PC-9 (cell line): ENCODE measurements at regions not wholly inside any gene's neighbourhood (a gene's known extent, or its start where the extent isn't known, plus 50 kb on each side); places are given as distances from the start of the nearest gene placed in this dataset.

Experiments used
- BruUV-seq: library from RNA; stranded (reverse); fragments of 400-500 nt; replicated peaks from 2 replicates; lab custom pipeline; 2021; lab: Mats Ljungman, UMichigan
- CTCF ChIA-PET: fragments of 300-600 bp; sonication (Branson Sonifier 250); formaldehyde crosslinking; loops from one replicate; lab custom pipeline; 2022; ENCODE audit warnings: antibody characterized with exemption; lab: Charles Lee
- POLR2A ChIA-PET: fragments of 300-600 bp; sonication (Branson Sonifier 250); formaldehyde crosslinking; loops from one replicate; lab custom pipeline; 2022; ENCODE audit warnings: antibody characterized with exemption; ENCODE audit not compliant: unreplicated experiment; lab: Charles Lee
- DNase-seq, 2 experiments: peaks; one replicate each; pipeline versions ENCODE4 v3.0.0 to v3.0.0-alpha.2; 2015 to 2022; ENCODE audit warnings: mixed read lengths in 1 of 2
- H2AFZ ChIP-seq: fragments of 200-600 bp; sonication (generic); 2 replicates; pipeline ENCODE4 v1.8.1; 2017; ENCODE audit warnings: antibody characterized with exemption
- H3F3A ChIP-seq: fragments of 200-600 bp; sonication (generic); 2 replicates; pipeline ENCODE4 v1.8.1; 2017; ENCODE audit warnings: antibody characterized with exemption, mild to moderate bottlenecking, low read depth; ENCODE audit not compliant: insufficient read depth
- H3K27ac ChIP-seq: fragments of 200-600 bp; sonication (generic); 2 replicates; pipeline ENCODE4 v1.6.1; 2016; ENCODE audit warnings: mixed run types
- H3K27me3 ChIP-seq: fragments of 200-600 bp; sonication (generic); 2 replicates; pipeline ENCODE4 v1.6.1; 2016; ENCODE audit warnings: low read depth, mixed run types; ENCODE audit not compliant: insufficient read depth
- H3K36me3 ChIP-seq: fragments of 200-600 bp; sonication (generic); 2 replicates; pipeline ENCODE4 v1.6.1; 2016; ENCODE audit warnings: low read depth, mixed run types
- H3K4me1 ChIP-seq: fragments of 200-600 bp; sonication (generic); replicated peaks from 2 replicates; pipeline ENCODE4 v1.6.1; 2016; ENCODE audit warnings: mixed run types; ENCODE audit not compliant: insufficient read depth
- H3K4me2 ChIP-seq: fragments of 200-600 bp; sonication (generic); 2 replicates; pipeline ENCODE4 v1.6.1; 2017; ENCODE audit warnings: mixed run types
- H3K4me3 ChIP-seq: fragments of 200-600 bp; sonication (generic); 2 replicates; pipeline ENCODE4 v1.6.1; 2016; ENCODE audit warnings: mixed run types
- H3K79me2 ChIP-seq: fragments of 200-600 bp; sonication (generic); 2 replicates; pipeline ENCODE4 v1.6.1; 2017; ENCODE audit warnings: low read depth, mixed run types
- H3K9me2 ChIP-seq: fragments of 200-600 bp; sonication (generic); 2 replicates; pipeline ENCODE4 v1.8.1; 2017; ENCODE audit warnings: mild to moderate bottlenecking; ENCODE audit not compliant: insufficient read depth
- H3K9me3 ChIP-seq: fragments of 200-600 bp; sonication (generic); 2 replicates; pipeline ENCODE4 v1.8.1; 2016; ENCODE audit warnings: low read depth; ENCODE audit not compliant: insufficient read depth
- H4K20me1 ChIP-seq: fragments of 200-600 bp; sonication (generic); 2 replicates; pipeline ENCODE4 v1.8.1; 2017; ENCODE audit not compliant: insufficient read depth
- EZH2 ChIP-seq: fragments of 200-600 bp; sonication (generic); IDR thresholded peaks from 2 replicates; pipeline ENCODE4 v1.8.0; 2017; ENCODE audit warnings: antibody characterized with exemption, low read depth
- intact Hi-C: fragments of 100-400 bp; cut with micrococcal nuclease; formaldehyde crosslinking; loops from one replicate; pipeline ENCODE4 v1.10.0; 2022; ENCODE audit not compliant: unreplicated experiment
- TF ChIP-seq, protein P1 (sequence below): fragments of 200-600 bp; sonication (generic); conservative IDR thresholded peaks from 2 replicates; pipeline ENCODE4 v1.6.1; 2017; ENCODE audit warnings: mixed run types, antibody characterized with exemption, mild to moderate bottlenecking, moderate library complexity

DNA sequence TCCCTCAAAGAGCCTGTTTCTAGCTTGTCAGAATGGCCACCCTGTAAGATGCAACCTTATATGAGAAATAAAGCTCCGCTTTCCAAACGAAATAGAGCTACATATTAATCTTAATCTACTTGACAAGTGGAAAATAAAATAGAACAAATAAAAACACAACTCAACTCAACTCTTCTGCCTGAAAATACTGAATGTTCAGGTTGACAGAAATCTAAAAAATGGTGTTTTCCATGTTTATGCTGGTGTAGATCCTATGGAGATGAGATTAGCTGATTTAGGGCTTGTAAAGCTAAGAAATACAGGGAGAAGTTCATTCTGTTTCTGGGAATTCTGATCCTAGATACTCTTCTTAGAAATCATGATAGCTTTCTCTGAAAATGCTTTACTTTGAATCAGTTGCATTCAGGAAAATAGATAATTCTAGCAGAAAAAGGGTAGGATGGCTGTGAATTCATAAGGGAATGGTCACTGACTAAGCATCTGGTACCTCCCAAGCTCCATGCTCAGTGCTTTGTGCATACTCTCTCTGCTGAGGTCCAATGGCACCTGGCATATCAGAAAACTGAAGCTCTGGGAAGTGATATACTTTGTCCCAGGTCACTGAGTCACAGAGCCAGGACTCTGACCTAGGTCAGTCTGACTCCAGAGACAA is 89.2 kb upstream of the EXOC1L start:
- Histone ChIP-seq H3K4me2 (peak overlapping the region; percentile 57; the same call in 1 of the 2 replicates), H3K36me3 (no peaks in the 10 kb centered on the region), H4K20me1 (no peaks in the 10 kb centered on the region), H3K4me3 (no peak overlapping the region), H3F3A (peaks cover 10% of the 10 kb centered on the region; the same call in 1 of the 2 replicates), H3K9me2 (no peaks in the 10 kb centered on the region), H3K27me3 (no peaks in the 10 kb centered on the region), H3K79me2 (no peaks in the 10 kb centered on the region), H2AFZ (no peak overlapping the region), H3K4me1 (peaks cover 43% of the 10 kb centered on the region), H3K9me3 (no peaks in the 10 kb centered on the region), H3K27ac (peak overlapping the region; percentile 93)
- POLR2A ChIA-PET: no interaction called here
- CTCF ChIA-PET: no interaction called here
- no peak for DNase-seq
- no TSS peak for BruUV-seq
- TF ChIP-seq, protein P1, sequence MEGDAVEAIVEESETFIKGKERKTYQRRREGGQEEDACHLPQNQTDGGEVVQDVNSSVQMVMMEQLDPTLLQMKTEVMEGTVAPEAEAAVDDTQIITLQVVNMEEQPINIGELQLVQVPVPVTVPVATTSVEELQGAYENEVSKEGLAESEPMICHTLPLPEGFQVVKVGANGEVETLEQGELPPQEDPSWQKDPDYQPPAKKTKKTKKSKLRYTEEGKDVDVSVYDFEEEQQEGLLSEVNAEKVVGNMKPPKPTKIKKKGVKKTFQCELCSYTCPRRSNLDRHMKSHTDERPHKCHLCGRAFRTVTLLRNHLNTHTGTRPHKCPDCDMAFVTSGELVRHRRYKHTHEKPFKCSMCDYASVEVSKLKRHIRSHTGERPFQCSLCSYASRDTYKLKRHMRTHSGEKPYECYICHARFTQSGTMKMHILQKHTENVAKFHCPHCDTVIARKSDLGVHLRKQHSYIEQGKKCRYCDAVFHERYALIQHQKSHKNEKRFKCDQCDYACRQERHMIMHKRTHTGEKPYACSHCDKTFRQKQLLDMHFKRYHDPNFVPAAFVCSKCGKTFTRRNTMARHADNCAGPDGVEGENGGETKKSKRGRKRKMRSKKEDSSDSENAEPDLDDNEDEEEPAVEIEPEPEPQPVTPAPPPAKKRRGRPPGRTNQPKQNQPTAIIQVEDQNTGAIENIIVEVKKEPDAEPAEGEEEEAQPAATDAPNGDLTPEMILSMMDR: no peak
- TF ChIP-seq EZH2: no peak
- intact Hi-C loops: loop anchor here (2.0 to 10.0 kb wide), 5 partner anchors 122 to 546 kb away; partner anchors contain the start of genes CLOCK and EXOC1

DNA sequence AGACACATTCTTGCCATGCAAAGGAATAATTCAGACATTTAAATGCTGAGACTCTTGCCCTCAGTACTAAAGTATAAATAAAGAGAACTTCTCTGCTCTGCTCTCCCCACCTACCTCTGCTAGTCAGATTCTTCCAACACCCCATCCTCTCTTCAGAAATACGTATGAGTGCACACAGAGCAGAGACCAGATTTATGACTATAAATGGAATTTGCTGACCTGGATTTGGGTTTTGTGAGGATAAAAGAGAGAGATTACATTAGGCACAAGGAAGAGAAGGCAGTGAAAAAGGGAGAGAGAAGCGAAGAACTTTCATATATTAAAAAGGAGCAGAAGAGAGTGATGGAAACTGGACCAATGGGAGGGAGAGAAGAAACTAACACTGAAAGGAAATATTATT is 87.6 kb upstream of the EXOC1L start:
- ChIA-PET CTCF (no interaction called here), POLR2A (no interaction called here)
- Histone ChIP-seq H3K4me2 (no peak overlapping the region), H3K27me3 (no peaks in the 10 kb centered on the region), H2AFZ (no peak overlapping the region), H3K79me2 (no peaks in the 10 kb centered on the region), H3K27ac (no peak overlapping the region), H3F3A (peaks cover 10% of the 10 kb centered on the region; the same call in 1 of the 2 replicates), H3K9me3 (no peaks in the 10 kb centered on the region), H4K20me1 (no peaks in the 10 kb centered on the region), H3K36me3 (no peaks in the 10 kb centered on the region), H3K4me1 (peaks cover 43% of the 10 kb centered on the region), H3K9me2 (no peaks in the 10 kb centered on the region), H3K4me3 (no peak overlapping the region)
- no peak for DNase-seq
- intact Hi-C loops: loop anchor here (2.0 to 10.0 kb wide), 5 partner anchors 120 to 547 kb away; partner anchors contain the start of genes CLOCK and EXOC1
- no TSS peak for BruUV-seq
- no peak for TF ChIP-seq EZH2
- TF ChIP-seq, protein P1: no peak

- BruUV-seq: no TSS peak
- DNase-seq: no peak
- Histone ChIP-seq H3F3A (peaks cover 10% of the 10 kb centered on the region; the same call in 1 of the 2 replicates), H2AFZ (no peak overlapping the region), H3K79me2 (no peaks in the 10 kb centered on the region), H3K27me3 (no peaks in the 10 kb centered on the region), H3K9me3 (no peaks in the 10 kb centered on the region), H3K4me2 (no peak overlapping the region), H3K27ac (peak overlapping the region; percentile 74; the same call in 1 of the 2 replicates), H4K20me1 (no peaks in the 10 kb centered on the region), H3K36me3 (no peaks in the 10 kb centered on the region), H3K4me1 (peaks cover 43% of the 10 kb centered on the region), H3K9me2 (no peaks in the 10 kb centered on the region), H3K4me3 (no peak overlapping the region)
- TF ChIP-seq, protein P1: no peak
- no peak for TF ChIP-seq EZH2
- POLR2A ChIA-PET: no interaction called here
- intact Hi-C loops: loop anchor here (5.0 to 10.0 kb wide), 4 partner anchors 119 to 548 kb away; partner anchors contain the start of gene EXOC1
- CTCF ChIA-PET: interaction anchor here (0.7 kb wide), 1 partner anchor 9 kb away, joined by 3 read pairs; no protein-coding TSS in a partner anchor
Observed at GRCh38 chr4:55732864-55733263, 86.7 kb upstream of the EXOC1L start.
